ENCODE measurements at regions not wholly inside any gene's neighbourhood (a gene's known extent, or its start where the extent isn't known, plus 50 kb on each side); places are given as distances from the start of the nearest gene placed in this dataset.

DNA sequence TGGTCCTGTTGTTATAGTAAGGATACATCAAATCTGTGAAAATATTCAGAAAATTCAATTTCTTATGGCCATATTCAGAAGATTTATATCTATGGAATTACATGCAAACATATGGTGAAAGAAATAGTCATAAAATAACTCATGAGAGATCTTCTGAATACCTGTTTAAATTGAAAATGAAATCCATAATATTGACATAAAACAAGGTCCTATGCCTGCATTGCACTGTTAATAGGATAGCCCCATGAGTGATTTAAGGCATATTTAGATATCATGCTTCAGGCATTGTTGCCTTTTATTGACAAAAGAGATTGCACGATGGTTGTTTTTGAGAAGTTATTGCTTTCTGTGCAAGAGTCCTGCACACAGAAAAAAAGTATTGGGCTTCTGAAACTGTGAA is 591.7 kb upstream of the ZNF717 start:
- Mint-ChIP-seq H3K27me3 (ENCODE audit: insufficient read depth) (no peaks in the 10 kb centered on the region), H3K4me3 (no peak overlapping the region), H3K4me1 (ENCODE audit: low read depth) (no peaks in the 10 kb centered on the region), H3K36me3 (ENCODE audit: low read depth) (no peaks in the 10 kb centered on the region), H3K27ac (no peak overlapping the region), H3K9me3 (peaks cover 49% of the 10 kb centered on the region)
- DNase-seq = no peak
- TF ChIP-seq, protein P1, sequence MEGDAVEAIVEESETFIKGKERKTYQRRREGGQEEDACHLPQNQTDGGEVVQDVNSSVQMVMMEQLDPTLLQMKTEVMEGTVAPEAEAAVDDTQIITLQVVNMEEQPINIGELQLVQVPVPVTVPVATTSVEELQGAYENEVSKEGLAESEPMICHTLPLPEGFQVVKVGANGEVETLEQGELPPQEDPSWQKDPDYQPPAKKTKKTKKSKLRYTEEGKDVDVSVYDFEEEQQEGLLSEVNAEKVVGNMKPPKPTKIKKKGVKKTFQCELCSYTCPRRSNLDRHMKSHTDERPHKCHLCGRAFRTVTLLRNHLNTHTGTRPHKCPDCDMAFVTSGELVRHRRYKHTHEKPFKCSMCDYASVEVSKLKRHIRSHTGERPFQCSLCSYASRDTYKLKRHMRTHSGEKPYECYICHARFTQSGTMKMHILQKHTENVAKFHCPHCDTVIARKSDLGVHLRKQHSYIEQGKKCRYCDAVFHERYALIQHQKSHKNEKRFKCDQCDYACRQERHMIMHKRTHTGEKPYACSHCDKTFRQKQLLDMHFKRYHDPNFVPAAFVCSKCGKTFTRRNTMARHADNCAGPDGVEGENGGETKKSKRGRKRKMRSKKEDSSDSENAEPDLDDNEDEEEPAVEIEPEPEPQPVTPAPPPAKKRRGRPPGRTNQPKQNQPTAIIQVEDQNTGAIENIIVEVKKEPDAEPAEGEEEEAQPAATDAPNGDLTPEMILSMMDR (IDR thresholded peaks at IDR 0.05) = no peak

DNA sequence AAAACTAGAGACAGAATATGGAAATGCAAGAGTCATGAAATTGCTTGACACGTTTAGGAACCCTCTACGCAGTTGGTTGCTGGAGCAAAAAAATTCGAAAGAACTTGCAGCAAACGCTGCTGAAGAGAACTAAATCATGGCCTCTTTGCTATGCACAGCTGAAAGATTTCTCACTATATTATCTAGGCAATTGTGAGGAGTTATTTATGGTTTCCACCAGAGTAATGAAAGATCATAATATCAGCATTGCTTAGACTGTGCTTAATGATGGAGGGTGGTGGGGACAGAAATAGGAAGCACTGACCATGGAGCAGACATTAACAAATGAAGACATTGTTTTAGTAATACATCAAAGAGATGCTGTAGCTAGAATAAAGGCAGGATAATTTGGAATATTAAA is 593.4 kb upstream of the ZNF717 start:
- Mint-ChIP-seq H3K27ac (no peak overlapping the region), H3K4me1 (ENCODE audit: low read depth) (no peaks in the 10 kb centered on the region), H3K4me3 (no peak overlapping the region), H3K27me3 (ENCODE audit: insufficient read depth) (no peaks in the 10 kb centered on the region), H3K9me3 (peaks cover 40% of the 10 kb centered on the region), H3K36me3 (ENCODE audit: low read depth) (no peaks in the 10 kb centered on the region)
- no peak for DNase-seq
- TF ChIP-seq, protein P1 (IDR thresholded peaks at IDR 0.05) = no peak

DNA sequence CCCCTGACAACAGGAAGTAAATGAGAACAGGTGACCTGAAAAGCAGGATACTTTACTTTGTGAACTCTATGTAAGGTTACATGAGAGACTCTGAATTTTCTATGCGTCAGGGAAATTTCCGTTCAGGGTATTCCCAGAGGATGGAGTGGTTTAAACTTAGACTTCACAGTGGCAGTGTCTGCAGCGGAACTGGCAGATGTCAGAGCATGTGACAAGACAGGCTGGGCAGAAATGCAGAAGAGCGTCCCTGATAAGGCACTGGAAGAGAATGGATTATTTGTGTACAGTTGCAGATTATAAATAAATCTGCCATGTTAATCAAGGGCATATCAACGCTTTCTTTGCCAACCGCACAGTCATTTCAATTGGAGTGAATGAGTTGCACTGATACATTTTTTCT is 598.4 kb upstream of the ZNF717 start:
- DNase-seq = no peak
- Mint-ChIP-seq H3K4me3 (no peak overlapping the region), H3K36me3 (ENCODE audit: low read depth) (no peaks in the 10 kb centered on the region), H3K9me3 (peaks cover 27% of the 10 kb centered on the region), H3K4me1 (ENCODE audit: low read depth) (no peaks in the 10 kb centered on the region), H3K27me3 (ENCODE audit: insufficient read depth) (no peaks in the 10 kb centered on the region), H3K27ac (no peak overlapping the region)
- TF ChIP-seq, protein P1 (IDR thresholded peaks at IDR 0.05) = no peak

DNA sequence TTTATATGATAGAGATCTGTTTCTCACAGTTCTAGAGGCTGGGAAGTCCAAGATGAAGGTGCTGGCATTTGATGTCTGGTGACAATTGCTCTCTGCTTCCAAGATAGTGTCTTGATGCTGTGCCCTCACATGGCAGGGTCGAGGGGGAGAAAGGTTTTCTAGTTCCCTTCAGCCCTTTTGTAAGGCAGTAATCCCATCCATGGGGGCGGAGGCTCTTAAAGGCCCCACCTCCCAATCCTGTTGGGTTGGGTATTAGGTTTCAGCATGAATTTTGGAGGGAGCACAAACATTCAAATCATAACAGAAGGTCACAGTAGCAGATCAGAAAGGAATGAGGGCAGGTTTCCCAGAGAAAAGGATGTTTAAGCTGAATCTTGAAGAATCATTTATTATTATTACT is 601.7 kb upstream of the ZNF717 start:
- Mint-ChIP-seq H3K4me3 (no peak overlapping the region), H3K36me3 (ENCODE audit: low read depth) (no peaks in the 10 kb centered on the region), H3K27ac (no peak overlapping the region), H3K4me1 (ENCODE audit: low read depth) (no peaks in the 10 kb centered on the region), H3K9me3 (peaks cover 37% of the 10 kb centered on the region), H3K27me3 (ENCODE audit: insufficient read depth) (no peaks in the 10 kb centered on the region)
- TF ChIP-seq, protein P1 (IDR thresholded peaks at IDR 0.05) = no peak
- no peak for DNase-seq

DNA sequence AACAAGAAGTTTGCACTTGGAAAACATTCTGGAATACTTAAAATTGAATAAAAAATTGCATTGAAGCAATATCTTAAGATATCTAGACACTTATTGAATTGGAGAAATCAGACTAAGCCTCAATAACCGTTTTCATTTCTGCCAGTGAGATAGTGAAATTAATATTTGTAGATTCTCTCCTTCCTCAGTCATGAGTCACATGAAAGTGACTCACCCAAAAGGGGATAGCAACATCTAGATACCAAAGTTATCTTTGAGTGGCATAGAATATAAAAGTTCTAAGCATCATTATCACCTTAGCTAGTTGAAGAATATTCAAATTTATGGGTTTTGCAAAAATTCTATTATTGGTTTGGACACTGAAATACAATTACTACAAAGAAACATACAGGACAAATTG is 614.8 kb upstream of the ZNF717 start:
- H3K9me3 Mint-ChIP-seq = peaks cover 23% of the 10 kb centered on the region
- H3K27ac Mint-ChIP-seq = no peak overlapping the region
- DNase-seq = no peak
- TF ChIP-seq, protein P1 (IDR thresholded peaks at IDR 0.05) = no peak
- H3K4me3 Mint-ChIP-seq = no peak overlapping the region
- H3K4me1 Mint-ChIP-seq (ENCODE audit: low read depth) = no peaks in the 10 kb centered on the region
- no peaks in the 10 kb centered on the region for H3K27me3 Mint-ChIP-seq (ENCODE audit: insufficient read depth)
- H3K36me3 Mint-ChIP-seq (ENCODE audit: low read depth) = no peaks in the 10 kb centered on the region

DNA sequence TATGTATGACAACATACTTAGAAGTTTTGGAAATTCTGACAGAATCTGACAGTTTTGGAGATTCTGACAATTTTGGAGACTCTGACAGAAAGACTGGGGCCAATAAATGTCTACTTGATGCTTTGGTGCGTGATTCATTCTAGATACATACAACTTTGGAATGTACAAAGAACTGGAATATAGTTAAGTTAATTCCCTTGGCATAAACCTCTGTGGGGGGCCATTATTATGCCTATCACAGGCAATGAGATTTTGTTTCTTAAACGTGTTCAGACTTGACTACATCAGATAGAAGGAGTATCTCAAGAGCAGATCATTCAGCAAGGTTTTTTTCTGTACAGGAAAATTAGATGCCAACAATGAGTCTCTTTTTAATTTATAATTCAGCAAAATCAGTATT is 617.6 kb upstream of the ZNF717 start:
- no peak for DNase-seq
- Mint-ChIP-seq H3K27me3 (ENCODE audit: insufficient read depth) (no peaks in the 10 kb centered on the region), H3K36me3 (ENCODE audit: low read depth) (0 out of 2 replicates have a peak, but pooled peaks cover 6% of the 10 kb centered on the region), H3K27ac (no peak overlapping the region), H3K4me1 (ENCODE audit: low read depth) (no peaks in the 10 kb centered on the region), H3K9me3 (peaks cover 30% of the 10 kb centered on the region), H3K4me3 (no peak overlapping the region)
- TF ChIP-seq, protein P1 (IDR thresholded peaks at IDR 0.05) = no peak

All from HFFc6 (cell line).